Kidney (tissue), 13 donors: ENCODE measurements at regions not wholly inside any gene's neighbourhood (a gene's known extent, or its start where the extent isn't known, plus 50 kb on each side); places are given as distances from the start of the nearest gene placed in this dataset.

ENCODE experiments used
- DNase-seq, 5 donors: peaks; one replicate each; pipeline ENCODE4 v3.0.0-alpha.2; 2013 to 2020
- FAIRE-seq: peaks from 2 replicates; lab custom pipeline; 2012; peaks lifted over from hg19 to GRCh38; lab: Jason Lieb, UNC
- H3K27ac ChIP-seq, 2 donors: one replicate each; pipeline ENCODE4 v1.7.0; 2013; ENCODE audit warnings: low read depth in 2 of 2, low read length in 2 of 2, inconsistent platforms in 1 of 2
- H3K27me3 ChIP-seq: one replicate; pipeline ENCODE4 v1.7.1; 2013; ENCODE audit warnings: low read length, inconsistent platforms; ENCODE audit not compliant: control insufficient read depth, insufficient read depth
- H3K36me3 ChIP-seq, 3 donors: one replicate each; pipeline versions ENCODE4 v1.7.0 to v1.7.1; 2013; ENCODE audit warnings: low read length in 3 of 3, control low read depth in 1 of 3, inconsistent platforms in 1 of 3; ENCODE audit not compliant: insufficient read depth in 3 of 3, control insufficient read depth in 2 of 3
- H3K4me1 ChIP-seq, 3 donors: one replicate each; pipeline versions ENCODE4 v1.7.0 to v1.7.1; 2013; ENCODE audit warnings: low read length in 3 of 3, inconsistent platforms in 1 of 3, low read depth in 1 of 3; ENCODE audit not compliant: control insufficient read depth in 2 of 3, insufficient read depth in 2 of 3
- H3K4me3 ChIP-seq, 3 donors: one replicate each; pipeline versions ENCODE4 v1.7.0 to v1.8.1; 2013; ENCODE audit warnings: low read length in 3 of 3, control low read depth in 1 of 3, inconsistent platforms in 1 of 3
- H3K9ac ChIP-seq, 3 donors: one replicate each; pipeline versions ENCODE4 v1.7.0 to v1.7.1; 2013; ENCODE audit warnings: low read length in 3 of 3, control low read depth in 1 of 3, inconsistent platforms in 1 of 3
- H3K9me3 ChIP-seq, 3 donors: one replicate each; pipeline versions ENCODE4 v1.7.0 to v1.7.1; 2013; ENCODE audit warnings: low read length in 3 of 3, control low read depth in 1 of 3, inconsistent platforms in 1 of 3; ENCODE audit not compliant: control insufficient read depth in 2 of 3, insufficient read depth in 1 of 3
- CTCF ChIP-seq: IDR thresholded peaks from 3 replicates; pipeline ENCODE4 v1.5.1; 2012; ENCODE audit warnings: mild to moderate bottlenecking, moderate library complexity, borderline replicate concordance; ENCODE audit not compliant: insufficient read depth; ENCODE audit errors: extremely low read depth
- intact Hi-C: fragments of 100-400 bp; cut with DNase I; formaldehyde crosslinking; loops from one replicate; pipeline ENCODE4 v1.11.1; 2022
- donor health status: control.
- donor health status: control.
- donor health status: control.
- donor health status: control.
- donor health status: control.
- donor health status: DM: yes; HTN: yes; CAD: no.
- donor health status: Normal renal cell carcinoma (clear cell type).

- Histone ChIP-seq H3K4me3 (no peak overlapping the region), H3K9ac (no peak overlapping the region), H3K27me3 (no peaks in the 10 kb centered on the region), H3K36me3 (no peaks in the 10 kb centered on the region), H3K9me3 (no peaks in the 10 kb centered on the region), H3K4me1 (no peaks in the 10 kb centered on the region), H3K27ac (no peak overlapping the region)
- intact Hi-C loops: no loop called here
- no peak for FAIRE-seq
- no peak for TF ChIP-seq CTCF
- no peak for DNase-seq
These were observed 513.2 kb upstream of the MARCKS start for GRCh38 chr6:113343940-113344339.

GRCh38 chr6:113344969-113345368 lies 512.2 kb upstream of the MARCKS start:
- DNase-seq (no peak), FAIRE-seq (no peak)
- no peaks in the 10 kb centered on the region for H3K9me3 ChIP-seq
- no peak for TF ChIP-seq CTCF
- no peak overlapping the region for H3K4me3 ChIP-seq
- H3K27me3 ChIP-seq: no peaks in the 10 kb centered on the region
- no peaks in the 10 kb centered on the region for H3K4me1 ChIP-seq
- H3K36me3 ChIP-seq: no peaks in the 10 kb centered on the region
- intact Hi-C loops: no loop called here
- no peak overlapping the region for H3K27ac ChIP-seq
- H3K9ac ChIP-seq: no peak overlapping the region

- FAIRE-seq: no peak
These were observed 509.7 kb upstream of the MARCKS start for GRCh38 chr6:113347436-113347835.

More at GRCh38 chr6:113347436-113347835, 509.7 kb upstream of the MARCKS start:
- H3K9me3 ChIP-seq: no peaks in the 10 kb centered on the region
- no peaks in the 10 kb centered on the region for H3K27me3 ChIP-seq
- intact Hi-C loops: no loop called here
- no peak overlapping the region for H3K4me3 ChIP-seq
- H3K4me1 ChIP-seq: no peaks in the 10 kb centered on the region
- no peak for DNase-seq
- no peak for TF ChIP-seq CTCF
- H3K9ac ChIP-seq: no peak overlapping the region
- H3K27ac ChIP-seq: no peak overlapping the region
- H3K36me3 ChIP-seq: no peaks in the 10 kb centered on the region
